ENCODE measurements at regions not wholly inside any gene's neighbourhood (a gene's known extent, or its start where the extent isn't known, plus 50 kb on each side); places are given as distances from the start of the nearest gene placed in this dataset.

GRCh38 chr15:93497291-93497690 is 408.3 kb upstream of the RGMA start:
- no peak for TF ChIP-seq POLR2A (IDR thresholded peaks at IDR 0.05)
- TF ChIP-seq, protein P1, sequence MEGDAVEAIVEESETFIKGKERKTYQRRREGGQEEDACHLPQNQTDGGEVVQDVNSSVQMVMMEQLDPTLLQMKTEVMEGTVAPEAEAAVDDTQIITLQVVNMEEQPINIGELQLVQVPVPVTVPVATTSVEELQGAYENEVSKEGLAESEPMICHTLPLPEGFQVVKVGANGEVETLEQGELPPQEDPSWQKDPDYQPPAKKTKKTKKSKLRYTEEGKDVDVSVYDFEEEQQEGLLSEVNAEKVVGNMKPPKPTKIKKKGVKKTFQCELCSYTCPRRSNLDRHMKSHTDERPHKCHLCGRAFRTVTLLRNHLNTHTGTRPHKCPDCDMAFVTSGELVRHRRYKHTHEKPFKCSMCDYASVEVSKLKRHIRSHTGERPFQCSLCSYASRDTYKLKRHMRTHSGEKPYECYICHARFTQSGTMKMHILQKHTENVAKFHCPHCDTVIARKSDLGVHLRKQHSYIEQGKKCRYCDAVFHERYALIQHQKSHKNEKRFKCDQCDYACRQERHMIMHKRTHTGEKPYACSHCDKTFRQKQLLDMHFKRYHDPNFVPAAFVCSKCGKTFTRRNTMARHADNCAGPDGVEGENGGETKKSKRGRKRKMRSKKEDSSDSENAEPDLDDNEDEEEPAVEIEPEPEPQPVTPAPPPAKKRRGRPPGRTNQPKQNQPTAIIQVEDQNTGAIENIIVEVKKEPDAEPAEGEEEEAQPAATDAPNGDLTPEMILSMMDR (IDR thresholded peaks at IDR 0.05) = no peak
